ENCODE measurements at regions not wholly inside any gene's neighbourhood (a gene's known extent, or its start where the extent isn't known, plus 50 kb on each side); places are given as distances from the start of the nearest gene placed in this dataset.
A peak's percentile ranks its signal among the peaks of the same experiment; 100 is the strongest.

DNA sequence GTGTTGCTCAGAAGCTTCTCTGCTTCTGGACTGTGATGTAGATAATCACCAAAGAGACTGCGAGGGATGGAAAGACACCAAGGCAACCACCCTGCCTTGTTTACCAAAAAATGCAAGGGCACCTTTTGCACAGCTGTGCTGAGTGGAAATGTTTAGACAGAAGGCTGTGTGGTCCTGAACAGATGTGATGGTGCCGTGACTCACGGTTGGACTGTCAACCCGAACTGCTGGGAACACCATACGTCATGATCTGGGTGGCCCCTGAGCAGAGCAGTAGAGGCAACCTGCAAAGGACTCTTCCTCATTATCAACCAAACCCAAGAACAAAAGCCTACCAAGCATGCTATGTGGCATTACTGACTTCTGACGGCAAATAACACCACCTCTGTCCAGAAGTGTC is 61.3 kb upstream of the LPP start:
- Histone ChIP-seq H4K8ac (ENCODE audit: low read depth in 2 of 2, low read length in 2 of 2) (no peak overlapping the region), H3K9ac (ENCODE audit: low read depth, low read length) (no peak overlapping the region), H4K5ac (ENCODE audit: low read depth, low read length) (no peak overlapping the region), H3K79me1 (ENCODE audit: low read depth in 1 of 2, low read length in 2 of 2) (no peaks in the 10 kb centered on the region), H3K4ac (ENCODE audit: low read depth, low read length) (no peak overlapping the region), H3K14ac (replicated peaks; ENCODE audit: low read depth, low read length) (no peak overlapping the region), H2BK120ac (ENCODE audit: low read depth, low read length) (no peak overlapping the region), H2AK5ac (ENCODE audit: low read depth, low read length) (no peak overlapping the region), H3K4me2 (ENCODE audit: low read depth, low read length) (no peak overlapping the region), H2BK5ac (ENCODE audit: low read depth, low read length, poor library complexity, severe bottlenecking) (no peak overlapping the region), H2AK9ac (replicated peaks; ENCODE audit: low read depth, low read length, poor library complexity) (no peak overlapping the region), H3K18ac (ENCODE audit: low read depth, low read length) (no peak overlapping the region), H3K4me3 (ENCODE audit: insufficient read depth, low read depth, low read length) (no peak overlapping the region), H3K9me3 (ENCODE audit: control insufficient read depth, insufficient read depth, low read length) (no peaks in the 10 kb centered on the region), H3K36me3 (ENCODE audit: control insufficient read depth, insufficient read depth, low read length) (no peaks in the 10 kb centered on the region), H3K23ac (ENCODE audit: low read depth, low read length) (no peak overlapping the region), H3K9me1 (ENCODE audit: insufficient read depth, low read length) (no peaks in the 10 kb centered on the region), H2BK15ac (ENCODE audit: low read depth, low read length) (no peak overlapping the region), H3K56ac (ENCODE audit: extremely low read depth, insufficient read depth, low read length) (no peak overlapping the region), H4K20me1 (ENCODE audit: insufficient read depth, low read length) (no peaks in the 10 kb centered on the region), H4K91ac (ENCODE audit: insufficient read depth, low read depth, low read length) (no peak overlapping the region), H3K4me1 (ENCODE audit: control insufficient read depth, insufficient read depth, low read length) (no peaks in the 10 kb centered on the region), H3K27ac (ENCODE audit: insufficient read depth, low read length) (no peak overlapping the region), H2BK20ac (ENCODE audit: low read depth, low read length) (no peak overlapping the region), H3K27me3 (ENCODE audit: control insufficient read depth, insufficient read depth, low read length) (peaks cover 3% of the 10 kb centered on the region; the same call in 1 of the 2 replicates), H2AFZ (replicated peaks; ENCODE audit: low read length, poor library complexity) (peak overlapping the region; percentile 33)
- no TSS peak for BruUV-seq (replicated peaks)
- ChIA-PET CTCF (no interaction called here), POLR2A (ENCODE audit: unreplicated experiment) (interaction anchor here (0.6 kb wide), 1 partner anchor 62 kb away, joined by 3 read pairs; no protein-coding TSS in a partner anchor)
- dilution Hi-C loops (cut with HindIII; ENCODE audit: low sequenced_read_pairs, unreplicated experiment) (no loop called here), intact Hi-C loops (cut with micrococcal nuclease) (no loop called here), in situ Hi-C loops (cut with MboI; ENCODE audit: low sequenced_read_pairs) (no loop called here)
- no peak for TF ChIP-seq SMC3 (IDR thresholded peaks at IDR 0.05; ENCODE audit: low read depth, low read length)
- 33% methylated on average over 1 of the region's 6 CpGs; no CpG with 5 or more reads in 1 of the 2 experiments for WGBS, 2 experiments (ENCODE audit: extremely low coverage in 2 of 2, insufficient read length in 1 of 2)
- peak; percentile 48 for ATAC-seq (ENCODE audit: low read depth)
- DNase-seq, result peak; percentile 63

Measured in IMR-90 (cell line).